Common myeloid progenitor, CD34-positive (primary cell): ENCODE measurements at regions not wholly inside any gene's neighbourhood (a gene's known extent, or its start where the extent isn't known, plus 50 kb on each side); places are given as distances from the start of the nearest gene placed in this dataset.

ENCODE experiments used
- CTCF ChIA-PET: fragments of 350-600 bp; sonication (Branson Sonifier 250); formaldehyde crosslinking; loops from one replicate; lab custom pipeline; 2021; ENCODE audit warnings: antibody characterized with exemption; lab: Charles Lee
- POLR2A ChIA-PET: fragments of 350-600 bp; sonication (Branson Sonifier 250); formaldehyde crosslinking; loops from one replicate; lab custom pipeline; 2021; ENCODE audit warnings: antibody characterized with exemption; lab: Charles Lee
- DNase-seq, 3 donors: peaks; one replicate each; pipeline versions ENCODE4 v3.0.0 to v3.0.0-alpha.2; 2013
- H3K27ac ChIP-seq, 2 experiments: 1 replicate in 1 of 2; 2 replicates in 1 of 2; pipeline ENCODE4 v1.7.0; 2013; ENCODE audit warnings: inconsistent platforms in 2 of 2, low read length in 2 of 2, mild to moderate bottlenecking in 2 of 2, low read depth in 1 of 2, moderate library complexity in 1 of 2; ENCODE audit not compliant: severe bottlenecking in 2 of 2, insufficient read depth in 1 of 2, poor library complexity in 1 of 2
- H3K27me3 ChIP-seq, 5 experiments: replicated peaks in 2 of 5; 1 replicate in 3 of 5; 2 replicates in 2 of 5; pipeline versions ENCODE4 v1.6.1 to v1.7.0; 2013; ENCODE audit warnings: low read length in 4 of 5, mild to moderate bottlenecking in 2 of 5, moderate library complexity in 2 of 5, inconsistent platforms in 1 of 5; ENCODE audit not compliant: insufficient read depth in 5 of 5, control insufficient read depth in 4 of 5
- H3K36me3 ChIP-seq, 4 experiments: 1 replicate in 2 of 4; 2 replicates in 2 of 4; pipeline versions ENCODE4 v1.6.1 to v1.7.0; 2013; ENCODE audit warnings: low read length in 3 of 4, control low read depth in 1 of 4, mild to moderate bottlenecking in 1 of 4; ENCODE audit not compliant: control insufficient read depth in 4 of 4, insufficient read depth in 4 of 4
- H3K4me1 ChIP-seq, 4 experiments: 1 replicate in 3 of 4; 2 replicates in 1 of 4; pipeline versions ENCODE4 v1.6.1 to v1.7.1; 2013; ENCODE audit warnings: low read length in 3 of 4, mild to moderate bottlenecking in 3 of 4, control low read depth in 1 of 4, inconsistent platforms in 1 of 4, moderate library complexity in 1 of 4; ENCODE audit not compliant: control insufficient read depth in 4 of 4, insufficient read depth in 4 of 4; ENCODE audit errors: control extremely low read depth in 1 of 4
- H3K4me3 ChIP-seq, 7 experiments: 1 replicate in 4 of 7; 2 replicates in 3 of 7; pipeline versions ENCODE4 v1.5.1 to v1.7.0; 2013; ENCODE audit warnings: mild to moderate bottlenecking in 7 of 7, low read length in 6 of 7, moderate library complexity in 6 of 7, inconsistent platforms in 2 of 7, low read depth in 2 of 7, control low read depth in 1 of 7; ENCODE audit not compliant: insufficient read depth in 4 of 7, control insufficient read depth in 1 of 7; ENCODE audit errors: extremely low read depth in 1 of 7
- H3K9me3 ChIP-seq, 5 experiments: 1 replicate in 4 of 5; 2 replicates in 1 of 5; pipeline versions ENCODE4 v1.6.1 to v1.7.1; 2013; ENCODE audit warnings: low read length in 4 of 5, mild to moderate bottlenecking in 2 of 5, inconsistent platforms in 1 of 5, low read depth in 1 of 5, moderate library complexity in 1 of 5; ENCODE audit not compliant: control insufficient read depth in 4 of 5, insufficient read depth in 2 of 5; ENCODE audit errors: control extremely low read depth in 1 of 5
- WGBS: methylation state at CpG from one replicate; pipeline ENCODE4 v1.1.5; 2013; ENCODE audit not compliant: insufficient coverage; 5-methylcytosine and 5-hydroxymethylcytosine counted together

GRCh38 chr11:69231466-69232018 is 62.4 kb upstream of the MYEOV start:
- Histone ChIP-seq H3K36me3 (no peaks in the 10 kb centered on the region), H3K4me1 (no peaks in the 10 kb centered on the region), H3K27ac (no peak overlapping the region), H3K4me3 (no peak overlapping the region), H3K9me3 (peaks cover 0 to 10% (median 5%) of the 10 kb centered on the region in 5 experiments), H3K27me3 (peaks cover 0 to 4% (median 0%) of the 10 kb centered on the region in 5 experiments)
- DNase-seq, result no peak
- 94% methylated on average over 8 of the region's 9 CpGs for WGBS
- POLR2A ChIA-PET, result no interaction called here
- CTCF ChIA-PET, result interaction anchor here (1.2 kb wide), 1 partner anchor 11 kb away, joined by 3 read pairs; no protein-coding TSS in a partner anchor

DNA sequence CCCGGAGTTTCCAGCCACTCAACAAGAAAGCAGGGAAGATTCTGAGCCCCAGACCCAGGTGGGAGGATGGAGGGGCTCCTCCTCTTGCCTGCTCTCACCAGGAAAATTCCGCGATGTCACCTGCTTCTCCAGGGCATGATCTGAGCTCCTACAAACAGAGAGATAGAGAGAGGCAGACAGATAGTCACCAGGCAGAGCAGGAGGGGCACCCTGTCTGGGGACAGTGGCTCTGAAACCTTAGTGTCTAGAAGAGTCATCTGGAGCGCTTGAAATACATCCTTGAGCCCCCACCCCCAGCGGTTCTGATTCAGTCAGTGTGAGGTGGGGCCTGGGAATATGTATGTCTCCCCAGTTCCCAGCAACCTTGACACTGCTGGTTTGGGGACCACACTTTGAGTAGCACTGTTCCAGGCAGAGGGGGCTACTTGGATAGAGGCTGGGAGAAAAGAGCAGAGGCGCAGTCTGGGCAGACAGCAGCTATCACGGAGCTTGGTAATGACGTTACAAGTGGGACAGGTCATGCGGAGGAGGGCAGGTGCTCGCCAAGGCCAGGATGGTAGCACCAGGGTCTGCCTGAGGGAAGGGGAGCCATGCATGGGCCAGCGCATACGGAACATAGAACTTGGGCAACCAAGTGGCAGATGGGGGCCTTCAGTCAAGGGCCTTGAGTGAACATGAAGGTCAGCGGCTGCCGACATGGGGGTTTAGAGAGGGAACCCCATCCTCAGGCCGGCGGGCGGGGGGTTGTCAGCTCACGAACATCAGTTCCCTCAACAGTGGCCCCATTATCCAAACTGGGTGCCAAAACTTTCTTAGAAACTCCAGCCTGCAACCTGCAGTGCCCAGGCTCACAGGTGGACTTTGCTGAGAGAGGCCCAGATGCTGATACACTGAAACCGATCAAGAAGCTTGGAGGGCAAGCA is 60.9 kb upstream of the MYEOV start:
- no peaks in the 10 kb centered on the region for H3K36me3 ChIP-seq
- CTCF ChIA-PET, result interaction anchor here (0.6 kb wide), 1 partner anchor 82 kb away, joined by 3 read pairs; no protein-coding TSS in a partner anchor

DNA sequence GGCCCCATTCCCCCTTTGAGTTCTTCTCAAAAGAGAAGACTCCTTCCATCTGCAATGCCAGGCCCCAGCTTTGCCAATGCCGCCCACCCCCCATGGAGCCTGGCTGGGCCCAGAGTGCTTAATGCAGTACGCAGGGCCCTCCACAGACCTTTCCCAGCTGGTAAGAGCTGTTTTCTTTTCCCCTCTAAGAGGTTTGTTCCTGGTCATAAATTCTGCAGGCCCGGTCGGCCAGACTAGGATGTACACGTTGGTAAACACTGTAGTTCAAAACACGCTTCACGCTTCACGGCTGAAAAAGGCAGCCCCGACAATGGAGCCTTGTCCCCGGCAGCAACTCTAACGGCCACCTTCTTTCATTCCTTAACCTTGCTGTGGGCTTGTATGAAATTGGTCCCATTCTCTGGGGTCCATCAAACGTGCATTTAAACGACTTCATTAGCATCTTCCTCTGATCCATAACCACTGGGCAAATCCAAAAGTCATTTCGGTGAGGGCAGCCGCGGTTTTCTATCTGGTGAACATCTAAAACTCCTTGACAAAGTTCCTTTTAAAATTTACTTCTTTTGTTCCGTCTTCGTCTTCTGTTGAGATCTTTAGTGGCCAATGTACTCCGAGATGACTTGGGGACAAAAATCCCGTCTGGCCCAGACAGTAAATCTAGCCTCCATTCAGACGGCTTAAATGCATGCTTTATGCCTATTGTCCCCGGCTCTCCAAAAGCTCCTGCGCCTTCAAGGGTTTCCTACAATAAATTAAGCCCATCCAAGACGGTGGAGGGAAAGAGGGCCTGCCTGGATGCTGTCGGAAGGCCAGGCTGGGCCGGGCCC is 60.0 kb upstream of the MYEOV start:
- H3K27ac ChIP-seq, result no peak overlapping the region
- H3K4me3 ChIP-seq, result no peak overlapping the region
- H3K27me3 ChIP-seq, result peaks cover 0 to 4% (median 0%) of the 10 kb centered on the region in 5 experiments
- ChIA-PET POLR2A (no interaction called here), CTCF (interaction anchor here (1.1 kb wide), 1 partner anchor 10 kb away, joined by 3 read pairs; no protein-coding TSS in a partner anchor)
- DNase-seq, result no peak
- peaks cover 0 to 4% (median 0%) of the 10 kb centered on the region in 5 experiments for H3K9me3 ChIP-seq
- H3K4me1 ChIP-seq, result no peaks in the 10 kb centered on the region
- H3K36me3 ChIP-seq, result no peaks in the 10 kb centered on the region
- 83% methylated on average over 24 of the region's 26 CpGs for WGBS

More for the DNA sequence above, 60.9 kb upstream of the MYEOV start:
- Histone ChIP-seq H3K4me3 (no peak overlapping the region), H3K9me3 (peaks cover 0 to 6% (median 0%) of the 10 kb centered on the region in 5 experiments), H3K27me3 (peaks cover 0 to 4% (median 0%) of the 10 kb centered on the region in 5 experiments), H3K4me1 (no peaks in the 10 kb centered on the region), H3K27ac (no peak overlapping the region)
- no peak for DNase-seq
- POLR2A ChIA-PET, result no interaction called here
- over 99% methylated on average over 16 of the region's 19 CpGs for WGBS

DNA sequence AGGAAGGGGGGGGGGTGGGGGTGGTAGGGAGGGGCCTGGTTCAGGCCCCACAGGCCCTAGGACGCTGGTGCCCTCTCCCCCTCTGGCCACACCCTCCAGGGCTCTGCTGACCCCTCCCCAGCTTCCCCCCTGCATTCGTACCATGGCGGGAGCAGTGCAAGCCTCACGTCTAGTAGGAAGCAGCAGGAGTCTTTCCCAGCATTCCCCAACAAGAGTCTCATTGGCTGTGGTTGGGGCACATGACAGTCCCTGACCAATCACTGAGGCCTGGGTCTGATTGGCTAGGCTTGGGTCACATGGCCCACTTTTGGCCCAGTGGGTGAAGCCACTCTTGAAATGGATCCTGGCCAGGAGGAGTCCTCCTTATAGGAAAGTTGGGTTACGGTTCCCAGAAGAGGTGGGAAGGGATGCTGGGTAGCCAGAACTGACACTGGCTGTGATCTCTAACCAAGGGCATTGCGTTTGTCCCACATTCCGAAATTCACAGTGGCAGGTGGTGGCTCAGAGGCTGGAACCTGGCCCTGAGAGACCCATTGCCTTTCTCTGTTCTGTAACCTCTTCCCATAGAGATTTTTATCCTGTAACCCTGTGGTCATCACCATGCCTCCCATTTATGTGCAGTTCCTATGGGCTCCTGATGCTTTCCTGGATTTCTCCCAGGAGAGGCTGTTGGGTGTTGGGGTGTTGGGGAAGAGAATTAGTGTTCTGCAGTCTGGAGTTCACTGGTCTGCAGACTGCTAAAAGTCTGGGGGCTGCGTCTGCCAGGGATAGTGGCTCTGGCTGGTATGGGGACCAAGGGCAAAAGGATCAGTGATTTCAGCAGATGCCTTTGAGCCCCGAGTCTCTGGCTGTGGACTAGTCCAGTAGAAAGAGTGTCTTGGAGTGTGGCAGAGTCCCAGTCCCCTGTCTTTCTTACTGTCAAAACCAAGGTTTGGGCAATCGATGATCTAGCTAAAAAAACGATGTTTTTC is 58.9 kb upstream of the MYEOV start:
- H3K4me1 ChIP-seq, result no peaks in the 10 kb centered on the region
- H3K4me3 ChIP-seq, result no peak overlapping the region
- CTCF ChIA-PET, result interaction anchor here (1.1 kb wide), 1 partner anchor 9 kb away, joined by 3 read pairs; no protein-coding TSS in a partner anchor
- POLR2A ChIA-PET, result no interaction called here
- H3K27me3 ChIP-seq, result peaks cover 0 to 4% (median 0%) of the 10 kb centered on the region in 5 experiments
- no peak overlapping the region for H3K27ac ChIP-seq
- no peak for DNase-seq
- peaks cover 0 to 4% (median 0%) of the 10 kb centered on the region in 5 experiments for H3K9me3 ChIP-seq
- H3K36me3 ChIP-seq, result no peaks in the 10 kb centered on the region
- 100% methylated on average over 6 of the region's 11 CpGs for WGBS

GRCh38 chr11:69238573-69239351 is 55.2 kb upstream of the MYEOV start:
- no peak for DNase-seq
- no peak overlapping the region for H3K4me3 ChIP-seq
- ChIA-PET POLR2A (no interaction called here), CTCF (no interaction called here)
- H3K36me3 ChIP-seq, result no peaks in the 10 kb centered on the region
- WGBS, result 100% methylated on average over 2 of the region's 5 CpGs
- H3K27me3 ChIP-seq, result peaks cover 0 to 4% (median 0%) of the 10 kb centered on the region in 5 experiments
- H3K9me3 ChIP-seq, result no peaks in the 10 kb centered on the region
- no peak overlapping the region for H3K27ac ChIP-seq
- H3K4me1 ChIP-seq, result peaks cover 1 to 13% (median 10%) of the 10 kb centered on the region in 4 experiments
